ENCODE measurements at regions not wholly inside any gene's neighbourhood (a gene's known extent, or its start where the extent isn't known, plus 50 kb on each side); places are given as distances from the start of the nearest gene placed in this dataset.
A peak's percentile ranks its signal among the peaks of the same experiment; 100 is the strongest.

- no peak for DNase-seq
- peak in 1 of 4 donors; percentile 28 for ATAC-seq
- 70% methylated on average over 4 of the region's 4 CpGs for WGBS (ENCODE audit: insufficient coverage, low coverage, low lambda C conversion rate, missing lambda C conversion rate)
- Histone ChIP-seq H3K27me3 (no peaks in the 10 kb centered on the region), H3K4me3 (no peak overlapping the region), H3K27ac (no peak overlapping the region), H3K9me3 (no peaks in the 10 kb centered on the region), H3K4me1 (no peaks in the 10 kb centered on the region), H3K36me3 (no peaks in the 10 kb centered on the region)
- intact Hi-C loops (cut with DNase I) = no loop called here
- TF ChIP-seq POLR2A (IDR thresholded peaks at IDR 0.05) = no peak
- TF ChIP-seq, protein P1, sequence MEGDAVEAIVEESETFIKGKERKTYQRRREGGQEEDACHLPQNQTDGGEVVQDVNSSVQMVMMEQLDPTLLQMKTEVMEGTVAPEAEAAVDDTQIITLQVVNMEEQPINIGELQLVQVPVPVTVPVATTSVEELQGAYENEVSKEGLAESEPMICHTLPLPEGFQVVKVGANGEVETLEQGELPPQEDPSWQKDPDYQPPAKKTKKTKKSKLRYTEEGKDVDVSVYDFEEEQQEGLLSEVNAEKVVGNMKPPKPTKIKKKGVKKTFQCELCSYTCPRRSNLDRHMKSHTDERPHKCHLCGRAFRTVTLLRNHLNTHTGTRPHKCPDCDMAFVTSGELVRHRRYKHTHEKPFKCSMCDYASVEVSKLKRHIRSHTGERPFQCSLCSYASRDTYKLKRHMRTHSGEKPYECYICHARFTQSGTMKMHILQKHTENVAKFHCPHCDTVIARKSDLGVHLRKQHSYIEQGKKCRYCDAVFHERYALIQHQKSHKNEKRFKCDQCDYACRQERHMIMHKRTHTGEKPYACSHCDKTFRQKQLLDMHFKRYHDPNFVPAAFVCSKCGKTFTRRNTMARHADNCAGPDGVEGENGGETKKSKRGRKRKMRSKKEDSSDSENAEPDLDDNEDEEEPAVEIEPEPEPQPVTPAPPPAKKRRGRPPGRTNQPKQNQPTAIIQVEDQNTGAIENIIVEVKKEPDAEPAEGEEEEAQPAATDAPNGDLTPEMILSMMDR (IDR thresholded peaks at IDR 0.05) = no peak
Observed at GRCh38 chr2:226333388-226333787, 466.2 kb downstream of the IRS1 start.

- Histone ChIP-seq H3K27ac (no peak overlapping the region), H3K4me1 (no peaks in the 10 kb centered on the region), H3K4me3 (no peak overlapping the region), H3K36me3 (no peaks in the 10 kb centered on the region), H3K27me3 (no peaks in the 10 kb centered on the region), H3K9me3 (no peaks in the 10 kb centered on the region)
- no peak for ATAC-seq
- TF ChIP-seq, protein P1 (IDR thresholded peaks at IDR 0.05) = no peak
- TF ChIP-seq POLR2A (IDR thresholded peaks at IDR 0.05) = no peak
- DNase-seq = no peak
- intact Hi-C loops (cut with DNase I) = no loop called here
Observed at GRCh38 chr2:226330206-226330605, 469.4 kb downstream of the IRS1 start.

DNA sequence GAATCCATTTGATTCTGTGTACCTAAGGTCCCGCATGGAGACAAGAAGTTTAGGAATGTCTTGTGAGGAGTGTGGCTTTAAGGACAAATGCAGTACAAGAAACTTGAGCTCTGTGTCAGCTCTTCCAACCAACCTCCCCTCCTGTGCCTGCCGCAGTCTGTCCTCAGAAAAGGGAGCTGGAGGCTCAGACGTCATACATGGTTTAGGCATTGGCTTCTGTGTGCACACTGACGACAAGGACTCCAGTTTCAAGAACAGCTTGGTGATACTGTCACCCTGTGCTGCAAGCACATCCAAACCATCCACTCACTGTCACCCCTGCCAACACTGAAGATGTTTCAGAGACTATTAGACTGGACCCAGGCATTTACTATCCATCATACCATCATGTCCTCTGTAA is 470.4 kb downstream of the IRS1 start:
- Histone ChIP-seq H3K9me3 (no peaks in the 10 kb centered on the region), H3K4me1 (no peaks in the 10 kb centered on the region), H3K36me3 (no peaks in the 10 kb centered on the region), H3K27me3 (no peaks in the 10 kb centered on the region), H3K27ac (no peak overlapping the region), H3K4me3 (no peak overlapping the region)
- DNase-seq (no peak), ATAC-seq (no peak)
- TF ChIP-seq POLR2A (IDR thresholded peaks at IDR 0.05) = no peak
- TF ChIP-seq, protein P1 (IDR thresholded peaks at IDR 0.05) = no peak
- intact Hi-C loops (cut with DNase I) = no loop called here
- WGBS (ENCODE audit: insufficient coverage, low coverage, low lambda C conversion rate, missing lambda C conversion rate) = 83% methylated on average over 1 of the region's 4 CpGs

- Histone ChIP-seq H3K9me3 (no peaks in the 10 kb centered on the region), H3K36me3 (no peaks in the 10 kb centered on the region), H3K27ac (no peak overlapping the region), H3K4me3 (no peak overlapping the region), H3K4me1 (no peaks in the 10 kb centered on the region), H3K27me3 (no peaks in the 10 kb centered on the region)
- ATAC-seq (no peak), DNase-seq (no peak)
- WGBS (ENCODE audit: insufficient coverage, low coverage, low lambda C conversion rate, missing lambda C conversion rate) = 91% methylated on average over 4 of the region's 4 CpGs
- intact Hi-C loops (cut with DNase I) = no loop called here
- TF ChIP-seq, protein P1 (IDR thresholded peaks at IDR 0.05) = no peak
- TF ChIP-seq POLR2A (IDR thresholded peaks at IDR 0.05) = no peak
Observed at GRCh38 chr2:226327830-226328229, 471.8 kb downstream of the IRS1 start.

GRCh38 chr2:226325526-226325925 is 474.1 kb downstream of the IRS1 start:
- H3K4me3 ChIP-seq = no peak overlapping the region
- ATAC-seq (no peak), DNase-seq (no peak)
- intact Hi-C loops (cut with DNase I) = no loop called here
- H3K27me3 ChIP-seq = no peaks in the 10 kb centered on the region
- H3K9me3 ChIP-seq = no peaks in the 10 kb centered on the region
- no peaks in the 10 kb centered on the region for H3K36me3 ChIP-seq
- H3K27ac ChIP-seq = no peak overlapping the region
- TF ChIP-seq, protein P1 (IDR thresholded peaks at IDR 0.05) = no peak
- no peak for TF ChIP-seq POLR2A (IDR thresholded peaks at IDR 0.05)
- H3K4me1 ChIP-seq = no peaks in the 10 kb centered on the region
